HG03025 (cell line): ENCODE measurements at regions not wholly inside any gene's neighbourhood (a gene's known extent, or its start where the extent isn't known, plus 50 kb on each side); places are given as distances from the start of the nearest gene placed in this dataset.

Experiments used
- ATAC-seq: cut with Tn5 transposase; IDR thresholded peaks from one replicate; pipeline ENCODE4 v1.9.1; 2021; ENCODE audit warnings: mild to moderate bottlenecking, moderate library complexity; ENCODE audit not compliant: unreplicated experiment, low FRiP score

DNA sequence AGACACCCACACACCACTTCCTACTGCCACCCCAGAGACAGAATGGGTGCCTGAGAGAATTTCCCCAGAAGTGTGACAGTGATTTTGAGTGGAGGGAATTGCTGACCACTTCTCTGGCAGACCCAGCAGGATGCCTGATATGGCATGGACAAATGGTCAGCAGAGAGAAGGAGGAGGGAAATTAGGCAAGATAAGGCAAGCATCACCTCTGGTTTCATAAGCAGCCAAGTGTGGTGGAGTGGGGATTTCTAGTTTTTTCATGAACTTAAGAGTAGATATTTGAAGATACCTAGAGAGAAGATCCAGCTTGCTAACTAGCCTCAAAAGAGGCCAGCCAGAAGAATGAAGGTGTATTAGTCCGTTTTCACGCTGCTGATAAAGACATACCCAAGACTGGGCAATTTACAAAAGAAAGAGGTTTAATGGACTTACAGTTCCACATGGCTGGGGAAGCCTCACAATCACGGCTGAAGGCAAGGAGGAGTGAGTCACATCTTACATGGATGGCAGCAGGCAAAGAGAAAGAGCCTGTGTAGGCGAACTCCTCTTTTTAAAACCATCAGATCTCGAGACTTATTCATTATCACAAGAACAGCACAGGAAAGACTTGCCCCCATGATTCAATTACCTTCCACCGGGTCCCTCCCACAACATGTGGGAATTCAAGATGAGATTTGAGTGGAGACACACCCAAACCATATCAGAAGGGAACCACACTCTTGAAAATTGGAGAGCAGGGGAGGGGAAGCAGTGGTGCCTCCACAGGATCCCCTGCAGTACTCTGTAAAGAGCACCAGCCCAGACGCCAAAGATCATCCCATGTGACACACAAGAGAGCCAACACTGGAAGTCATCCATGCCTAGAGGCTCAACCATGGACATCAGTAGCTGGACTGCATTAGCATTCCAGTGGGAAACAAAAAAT, 64.2 kb downstream of the RBM43 start:
- no peak for ATAC-seq

DNA sequence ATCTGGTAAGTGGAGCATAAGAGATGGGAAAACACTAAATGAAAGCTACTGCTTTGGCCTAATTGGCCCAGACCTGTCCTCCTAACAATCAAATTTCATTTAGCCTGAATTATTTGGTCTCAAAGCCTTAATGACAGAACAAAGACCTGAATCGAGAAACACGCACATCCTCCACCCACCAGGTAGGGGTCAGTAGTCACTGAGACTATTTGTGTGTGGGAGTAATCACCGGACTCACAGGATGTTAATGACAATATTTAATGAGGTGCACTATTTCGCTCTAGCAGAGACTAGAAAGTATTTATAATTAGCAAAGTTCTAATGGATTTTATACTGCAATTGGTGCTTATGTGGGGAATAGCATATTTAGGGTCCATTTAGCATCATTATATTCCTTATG, 68.1 kb downstream of the RBM43 start:
- no peak for ATAC-seq

DNA sequence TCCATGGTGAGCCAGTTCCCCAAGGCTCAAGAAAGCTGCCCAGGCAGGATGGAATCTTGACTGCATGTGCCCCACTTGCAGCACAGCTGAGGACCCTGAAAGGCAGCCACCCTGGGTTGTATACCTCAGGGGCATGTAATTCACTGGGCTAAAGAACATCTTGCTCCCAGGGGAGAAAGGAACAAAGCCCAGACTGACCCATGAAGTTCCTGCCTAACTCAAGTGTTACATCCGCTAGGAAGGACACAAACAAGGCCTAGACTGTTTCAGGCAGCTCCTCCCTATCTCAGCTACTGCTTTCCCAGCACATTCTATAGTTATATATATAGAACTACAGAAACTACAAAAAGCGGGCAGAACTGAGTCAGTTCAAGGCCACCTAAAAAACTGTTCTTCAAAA, 69.0 kb downstream of the RBM43 start:
- no peak for ATAC-seq

DNA sequence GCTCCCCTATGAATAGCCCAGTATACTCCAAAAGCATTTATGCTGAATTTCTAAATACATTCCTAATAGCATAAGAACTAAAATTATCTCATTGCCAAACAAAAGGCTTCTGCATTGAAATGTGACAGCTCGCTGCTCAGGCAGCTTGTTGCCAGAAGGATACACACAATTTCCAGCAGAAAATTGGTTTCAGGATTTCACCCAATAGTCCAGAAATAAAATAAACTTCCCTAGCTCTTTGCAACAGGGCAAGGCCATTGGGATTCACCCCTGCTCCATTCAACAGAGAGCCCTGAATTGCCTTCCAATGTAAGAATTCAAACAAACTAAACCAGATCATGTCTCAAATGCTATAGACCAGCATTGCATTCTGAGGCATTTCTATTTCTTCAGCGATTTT, 70.7 kb downstream of the RBM43 start:
- no peak for ATAC-seq

DNA sequence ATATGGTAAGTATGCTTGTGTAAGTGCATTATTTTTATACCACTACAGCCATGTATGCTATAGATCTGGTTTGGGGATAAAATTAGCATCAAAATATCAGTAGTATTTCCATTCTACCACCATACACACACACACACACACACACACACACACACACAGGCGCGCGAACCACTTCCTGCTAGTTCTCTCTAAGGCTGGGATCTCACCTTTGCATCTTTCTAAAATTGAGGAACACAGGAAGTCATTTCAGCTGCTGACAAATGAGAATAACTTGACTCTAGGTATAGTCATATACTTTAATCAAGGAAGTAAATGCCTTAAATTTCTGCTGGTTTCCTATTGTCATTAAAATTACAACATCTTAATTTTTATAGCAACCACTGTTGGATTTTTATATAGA, 72.5 kb downstream of the RBM43 start:
- no peak for ATAC-seq

DNA sequence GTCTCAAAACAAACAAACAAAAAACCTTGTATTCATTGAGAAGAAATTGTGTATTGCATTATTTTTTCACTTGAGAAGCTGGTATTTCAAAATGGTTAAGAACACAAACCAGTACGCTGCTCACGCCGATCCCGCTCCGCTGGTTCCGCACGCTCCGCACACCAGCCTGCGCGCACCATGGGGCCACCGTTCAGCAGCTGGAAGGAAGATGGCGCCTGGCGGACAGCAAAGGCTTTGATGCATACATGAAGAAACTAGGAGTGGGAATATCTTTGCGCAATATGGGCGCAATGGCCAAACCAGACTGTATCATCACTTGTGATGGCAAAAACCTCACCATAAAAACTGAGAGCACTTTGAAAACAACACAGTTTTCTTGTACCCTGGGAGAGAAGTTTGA, 75.7 kb downstream of the RBM43 start:
- no peak for ATAC-seq

DNA sequence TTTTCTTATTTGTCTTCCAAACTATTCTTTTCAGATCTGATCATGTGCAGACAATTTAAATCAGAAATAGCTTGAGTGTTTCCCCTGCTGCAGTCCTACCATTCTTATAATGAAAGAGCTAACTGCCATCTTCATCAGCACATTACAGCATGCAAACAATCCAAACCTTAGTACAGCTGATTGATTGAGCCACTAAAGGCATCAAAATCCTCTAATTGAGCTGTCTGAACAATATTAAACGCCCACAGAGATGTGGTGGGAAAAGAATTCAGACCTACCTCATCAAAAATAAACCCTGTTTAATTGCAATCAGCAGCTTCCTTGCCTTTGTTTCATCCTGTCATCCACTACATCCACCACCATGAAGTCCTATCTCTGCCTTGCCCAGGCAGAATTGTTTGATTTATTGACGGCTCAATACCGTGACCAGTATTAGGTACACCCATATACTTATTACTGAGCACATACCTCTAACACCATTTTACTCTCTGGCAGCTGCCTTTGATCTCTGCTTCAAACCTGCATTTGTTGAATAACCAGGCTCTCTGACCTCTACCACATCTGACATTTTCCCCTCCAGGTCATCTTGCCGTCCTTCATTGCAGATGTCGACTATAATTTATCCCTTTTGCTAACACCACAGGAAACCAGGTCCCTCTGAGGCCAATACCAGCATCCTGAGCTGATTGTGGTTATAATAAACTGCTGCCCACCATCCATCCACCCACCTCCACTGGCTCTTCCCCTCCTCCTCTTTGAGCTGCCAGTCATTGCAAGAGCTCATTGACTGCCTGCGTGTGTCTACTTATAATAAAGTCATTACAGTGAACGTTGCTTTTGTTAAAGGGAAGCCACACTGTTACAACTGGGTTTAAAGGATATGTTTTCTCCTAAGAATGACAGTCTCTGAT, 78.5 kb downstream of the RBM43 start:
- no peak for ATAC-seq

DNA sequence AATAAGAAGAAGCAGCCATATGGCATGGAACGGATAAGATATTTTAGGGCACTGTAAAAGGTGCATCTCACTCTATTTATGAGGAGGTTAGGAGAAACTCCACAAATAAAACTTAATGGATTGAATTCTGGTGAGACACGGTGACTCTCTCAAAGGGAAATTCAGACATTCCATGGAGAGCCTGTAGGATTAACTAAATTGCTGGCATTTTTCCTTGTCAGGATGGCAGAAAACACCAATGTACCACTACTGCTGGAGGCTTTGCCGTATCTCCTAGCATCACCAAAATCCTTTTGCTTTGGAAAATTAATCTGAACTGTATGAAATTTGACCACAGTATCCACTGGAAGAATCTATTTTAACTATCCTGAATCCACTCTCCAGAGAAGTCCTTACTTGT, 79.3 kb downstream of the RBM43 start:
- no peak for ATAC-seq

DNA sequence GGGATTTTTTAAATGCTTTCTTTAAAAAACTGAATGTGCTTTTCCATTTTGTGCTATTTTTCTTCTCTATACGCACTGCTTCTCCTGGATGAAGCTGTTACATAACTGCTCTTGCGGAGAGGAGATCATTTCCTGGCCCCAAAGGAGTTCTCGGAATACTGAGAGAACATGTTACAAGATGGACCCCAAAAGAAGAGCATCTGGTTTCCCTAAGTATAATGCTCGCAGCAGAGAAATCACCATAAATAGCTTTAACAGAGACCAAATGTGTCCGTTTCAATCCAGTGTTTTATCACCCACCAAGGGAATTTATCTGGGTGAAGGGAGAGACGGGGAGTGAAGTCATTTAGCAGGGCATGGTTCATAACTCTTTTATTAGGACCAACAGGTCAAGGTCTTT, 80.1 kb downstream of the RBM43 start:
- no peak for ATAC-seq

DNA sequence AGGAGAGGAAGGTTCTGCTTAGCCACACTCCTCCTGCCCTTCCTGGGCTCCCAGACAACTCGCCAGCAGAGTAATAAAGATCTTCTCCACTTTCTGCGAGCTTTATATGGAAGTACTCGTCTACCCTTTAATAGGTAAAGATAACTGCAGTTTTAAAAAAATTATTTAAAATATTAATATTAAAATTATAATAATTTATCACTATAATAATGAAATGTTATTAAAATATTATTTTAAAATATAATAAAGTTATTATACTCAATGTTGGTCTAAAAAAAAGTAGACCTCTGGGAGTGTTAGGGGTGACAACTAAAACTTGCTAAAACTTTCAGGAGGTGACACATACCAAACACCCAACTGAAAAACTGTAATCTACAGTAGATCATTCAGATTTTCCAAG, 81.5 kb downstream of the RBM43 start:
- ATAC-seq: no peak

DNA sequence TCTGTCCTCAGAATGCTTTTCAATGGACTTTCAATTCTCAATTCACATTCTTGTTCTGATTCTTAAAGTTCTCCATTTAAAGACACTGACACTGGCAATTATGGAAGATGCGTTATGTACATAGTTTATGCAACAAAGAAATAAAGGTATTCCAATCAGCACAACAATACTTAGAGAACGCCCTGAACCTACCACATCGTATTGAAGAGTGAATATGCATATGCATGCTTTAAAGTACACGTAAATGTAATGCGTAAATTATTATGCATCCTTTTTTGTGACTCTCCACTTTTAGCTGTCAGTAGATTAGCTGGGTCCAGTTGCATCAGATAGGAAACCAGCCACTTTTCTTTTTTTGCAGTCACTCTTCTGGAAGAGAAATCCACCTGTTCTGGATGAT, 83.5 kb downstream of the RBM43 start:
- no peak for ATAC-seq

DNA sequence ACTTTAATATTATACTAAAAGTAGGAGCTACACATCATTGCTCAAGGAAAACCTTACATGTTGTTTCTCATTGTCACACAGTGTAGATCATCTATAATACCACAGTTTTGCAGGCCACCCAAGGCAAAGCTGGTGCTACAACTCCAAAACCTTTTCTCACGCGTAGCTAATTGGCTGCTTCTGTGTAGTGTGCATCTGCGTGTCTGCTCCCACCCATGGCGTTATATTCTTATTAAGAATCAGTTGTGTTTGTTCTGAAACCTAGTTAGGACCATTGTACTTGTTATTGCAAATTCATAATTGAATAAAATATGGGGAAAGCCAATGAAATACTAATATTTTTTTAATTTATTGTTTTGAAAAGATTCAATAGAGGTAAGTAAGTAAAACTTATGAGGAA, 83.9 kb downstream of the RBM43 start:
- no peak for ATAC-seq

DNA sequence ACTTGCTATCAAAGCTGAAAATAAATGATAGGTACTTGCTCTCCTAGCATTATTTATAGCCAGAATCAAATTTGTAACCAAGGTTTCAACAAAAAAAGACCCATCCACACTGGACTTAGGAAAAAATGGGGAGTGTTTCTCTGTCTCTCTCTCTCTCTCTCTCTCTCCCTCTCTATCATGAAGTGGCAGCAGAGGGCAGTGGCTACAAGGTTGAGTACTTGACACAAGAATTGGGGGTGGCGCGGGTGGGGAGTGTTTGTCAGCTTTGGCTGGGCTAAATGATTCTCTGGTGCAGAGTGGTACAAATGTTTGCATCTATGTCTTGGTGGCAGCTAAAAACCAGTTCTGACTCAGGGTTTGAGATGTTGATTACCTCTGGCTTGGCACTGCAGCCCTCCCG, 85.0 kb downstream of the RBM43 start:
- ATAC-seq: no peak

DNA sequence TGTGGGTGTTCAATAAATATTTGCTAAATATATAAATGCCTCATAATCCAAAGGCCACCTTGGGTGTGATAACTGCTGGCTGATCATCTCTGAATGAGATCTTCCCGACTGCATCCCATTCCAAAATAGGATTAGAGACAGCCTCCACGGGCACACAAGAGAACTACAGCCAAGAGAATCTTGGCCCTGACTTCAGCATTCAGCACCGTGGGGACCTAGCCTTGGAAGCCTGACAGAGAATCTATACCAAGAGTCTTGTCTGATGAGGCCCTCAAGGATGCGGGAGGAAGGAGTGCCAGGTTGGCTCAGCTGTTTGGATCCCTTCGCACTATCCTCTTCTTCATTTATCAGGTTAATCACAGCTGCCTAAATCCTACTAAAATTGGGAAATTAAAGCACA, 85.8 kb downstream of the RBM43 start:
- no peak for ATAC-seq

DNA sequence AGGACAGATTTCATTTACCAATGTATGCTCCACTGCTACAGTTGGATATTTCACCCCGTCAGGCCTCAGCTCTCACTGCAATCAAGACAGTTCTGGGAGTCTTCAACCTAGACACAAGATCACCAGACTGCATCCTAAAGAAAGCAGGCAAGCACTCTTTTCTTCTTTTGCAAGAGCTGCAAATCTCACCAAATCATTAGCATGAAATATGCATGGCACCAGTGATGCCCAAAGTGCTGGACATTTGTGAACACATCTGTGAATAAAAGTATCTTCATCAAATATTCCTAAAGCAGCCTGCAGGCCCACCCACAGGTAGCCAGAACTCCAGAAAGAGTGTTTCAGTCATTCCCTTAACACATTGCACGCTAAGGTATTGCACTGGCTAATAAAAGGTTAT, 87.5 kb downstream of the RBM43 start:
- no peak for ATAC-seq

DNA sequence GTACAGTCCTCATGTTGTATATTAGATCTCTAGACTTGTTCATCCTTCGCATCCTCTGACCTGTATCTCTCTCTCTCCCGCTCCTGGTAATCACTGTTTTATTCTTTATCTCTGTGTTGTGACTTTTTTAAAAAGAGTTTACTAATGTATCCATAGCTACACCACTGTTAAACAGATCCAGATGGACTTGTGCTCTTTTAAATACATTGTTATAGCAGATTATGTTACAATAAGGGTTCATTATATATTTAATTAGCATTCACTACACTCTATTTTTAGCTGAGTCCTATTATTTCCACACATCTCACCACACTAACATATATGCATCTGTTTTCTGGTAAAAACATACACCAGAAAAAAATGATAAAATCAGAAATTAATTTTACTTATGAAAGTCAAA, 90.5 kb downstream of the RBM43 start:
- ATAC-seq: no peak

DNA sequence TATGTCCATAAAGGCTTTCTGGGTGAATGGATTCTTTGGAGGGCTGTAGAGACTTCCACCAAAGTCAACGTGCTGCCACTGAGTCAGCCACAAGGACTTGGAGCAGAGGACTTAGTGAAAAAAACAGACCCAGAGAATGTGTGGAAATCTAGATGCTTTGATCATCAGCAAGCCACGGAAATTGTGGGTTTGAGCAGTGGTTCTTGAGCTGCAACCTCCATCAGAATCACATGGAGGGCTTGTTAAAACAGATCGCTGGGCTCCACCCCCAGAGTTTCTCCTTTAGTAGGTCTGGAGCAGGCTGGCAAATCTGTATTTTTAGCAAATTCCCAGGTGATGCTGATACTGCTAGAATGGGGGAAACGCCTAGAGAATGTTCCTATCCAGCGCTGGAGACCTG, 95.3 kb downstream of the RBM43 start:
- ATAC-seq: no peak

DNA sequence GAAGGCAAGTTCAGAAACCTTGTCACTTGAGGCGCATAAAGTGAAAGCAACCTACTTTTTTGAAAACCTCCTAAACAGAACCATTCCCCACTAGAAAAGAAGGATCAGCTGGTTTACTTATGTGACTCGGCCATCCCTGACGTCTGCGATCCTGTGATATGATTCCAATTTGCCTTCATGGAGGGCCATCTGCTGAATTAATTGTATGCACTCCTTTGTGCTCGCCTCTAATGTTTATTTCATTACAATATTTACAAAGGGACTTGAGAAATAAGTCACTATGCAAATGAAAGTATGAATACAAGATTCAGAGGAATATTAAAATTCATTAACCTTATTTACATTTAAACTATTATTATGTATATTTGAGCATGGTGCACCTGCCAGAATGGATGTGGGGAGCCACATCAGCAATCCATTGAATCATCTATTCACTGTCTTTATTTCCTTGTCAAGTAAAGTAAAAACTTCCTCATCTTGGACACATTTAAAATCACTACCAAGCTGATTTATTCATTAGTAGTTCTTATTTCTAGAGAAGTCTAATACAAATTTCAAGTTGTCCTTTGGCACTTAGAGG, 96.5 kb downstream of the RBM43 start:
- no peak for ATAC-seq

DNA sequence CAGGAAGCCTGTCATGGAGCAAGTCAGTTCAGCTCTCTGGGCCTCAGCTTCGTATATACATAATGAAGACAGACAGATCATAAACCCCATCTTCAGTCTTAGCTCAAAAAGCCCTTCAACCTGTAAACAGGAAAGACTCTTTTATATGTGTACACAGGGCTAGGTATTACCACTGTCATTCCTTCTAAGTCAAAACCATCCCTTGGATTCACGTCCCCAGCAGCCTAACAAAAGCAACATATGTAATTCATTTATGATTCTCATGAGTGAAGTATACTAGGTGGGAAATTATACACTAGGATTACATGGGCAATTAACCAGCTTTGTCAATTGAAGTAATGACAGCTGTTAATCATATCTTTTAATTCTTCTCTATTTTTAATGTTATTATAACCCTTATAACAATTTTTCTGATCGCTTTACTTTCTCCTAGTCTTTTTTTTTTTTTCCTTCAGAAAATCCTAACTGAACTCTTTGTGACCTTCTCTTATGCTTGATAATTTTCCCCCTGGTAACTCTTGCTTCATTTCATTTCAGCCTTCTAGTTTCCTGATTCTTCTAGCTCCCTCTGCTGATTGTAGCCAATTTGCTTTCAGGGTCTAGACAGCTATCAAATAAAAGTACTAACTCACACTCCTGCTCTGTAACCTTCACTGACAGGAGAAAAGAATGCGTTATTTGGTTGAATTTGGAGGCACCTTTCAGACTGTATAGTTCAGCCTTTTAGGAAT, 99.7 kb downstream of the RBM43 start:
- ATAC-seq: no peak

DNA sequence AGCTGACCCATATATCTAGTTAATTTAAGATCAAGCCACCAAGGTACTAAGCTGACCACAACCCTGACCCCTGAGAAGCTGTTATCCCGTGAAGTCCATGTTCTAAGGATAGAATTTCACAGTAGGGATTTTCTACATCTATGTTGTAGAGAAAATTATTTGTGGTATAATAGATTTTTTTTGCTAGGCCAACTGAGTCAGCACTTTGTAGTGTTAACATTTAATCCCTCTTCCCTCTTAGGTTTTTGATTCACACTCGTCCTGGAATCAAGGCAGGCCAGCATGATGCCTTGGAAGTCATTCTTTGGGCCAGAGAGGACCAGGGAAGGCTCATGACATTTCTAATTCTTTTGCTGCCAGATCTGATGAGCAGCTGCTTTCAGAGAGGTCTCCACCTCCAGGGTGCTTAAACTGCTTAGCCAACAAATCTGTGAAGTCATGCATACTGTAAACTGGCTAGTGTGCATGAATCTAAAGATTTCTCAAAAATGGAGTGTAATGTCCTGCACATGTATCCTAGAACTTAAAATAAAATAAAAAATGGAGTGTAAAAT, 102.5 kb downstream of the RBM43 start:
- no peak for ATAC-seq
